Thyroid gland (tissue), 4 donors: ENCODE measurements at regions not wholly inside any gene's neighbourhood (a gene's known extent, or its start where the extent isn't known, plus 50 kb on each side); places are given as distances from the start of the nearest gene placed in this dataset.

ENCODE experiments used
- CTCF ChIP-seq, 6 experiments: fragments of 200-600 bp in 3 of 6; fragments of 450-650 bp in 3 of 6; sonication (generic) in 3 of 6; IDR thresholded peaks; one replicate each; pipeline ENCODE4 v1.5.1; 2016 to 2019; ENCODE audit warnings: antibody characterized with exemption in 6 of 6, mild to moderate bottlenecking in 2 of 6, inconsistent platforms in 1 of 6, moderate library complexity in 1 of 6
- POLR2A ChIP-seq, 2 donors: fragments of 450-650 bp; IDR thresholded peaks; one replicate each; pipeline ENCODE4 v1.6.1; 2017; ENCODE audit warnings: antibody characterized with exemption in 2 of 2, mild to moderate bottlenecking in 2 of 2, moderate library complexity in 1 of 2

DNA sequence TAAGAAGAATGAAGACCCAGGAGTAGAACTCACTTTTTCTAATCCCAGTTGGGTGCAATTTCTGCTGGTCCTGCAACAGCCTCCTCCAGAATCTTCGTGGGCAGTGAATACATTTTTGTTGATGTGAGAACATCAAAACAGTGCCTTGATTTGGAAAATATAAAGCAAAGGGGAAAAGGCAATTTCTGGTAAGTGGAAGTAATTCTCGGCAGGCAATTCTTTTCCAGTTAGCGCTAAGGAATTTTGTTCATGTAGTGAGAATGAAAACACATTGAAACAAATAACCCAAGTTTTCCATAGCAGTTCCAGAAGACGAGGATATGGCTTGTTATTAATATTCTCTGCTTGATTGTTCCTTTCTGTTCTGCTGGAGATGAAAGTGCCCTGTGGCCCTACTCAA, 178.7 kb downstream of the SPATA31D1 start:
- TF ChIP-seq POLR2A (IDR thresholded peaks at IDR 0.05) (no peak), CTCF (IDR thresholded peaks at IDR 0.05) (no peak)
